HG03135 (cell line): ENCODE measurements at regions not wholly inside any gene's neighbourhood (a gene's known extent, or its start where the extent isn't known, plus 50 kb on each side); places are given as distances from the start of the nearest gene placed in this dataset.
"Not testable (repeated sequence)": the region's sequence is repeated elsewhere in the genome, so short reads cannot be mapped to it uniquely, and the experiment has no call there.

Source experiments
- ATAC-seq: cut with Tn5 transposase; IDR thresholded peaks from one replicate; pipeline ENCODE4 v1.9.1; 2021; ENCODE audit warnings: mild to moderate bottlenecking, moderate library complexity; ENCODE audit not compliant: unreplicated experiment

DNA sequence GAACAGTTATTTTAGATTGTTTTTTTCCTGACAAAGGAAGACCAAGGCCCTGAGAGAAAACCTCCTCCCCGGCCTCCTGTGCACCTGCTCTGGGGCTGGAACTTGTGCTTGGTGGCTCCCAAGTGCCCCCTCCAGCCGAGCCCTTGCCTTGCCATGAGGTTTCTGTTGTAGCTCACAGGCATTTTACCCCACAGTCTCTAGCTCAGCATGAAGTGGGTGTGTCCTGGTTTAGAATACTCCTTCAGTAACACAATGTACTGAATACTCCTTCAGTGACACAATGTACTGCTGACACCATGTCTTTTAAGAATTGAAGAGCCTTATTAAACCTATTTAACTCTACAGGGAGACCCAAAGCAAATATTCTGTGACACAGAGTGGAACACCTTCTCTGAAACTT, 116.1 kb downstream of the OR4M2 start:
- ATAC-seq: not testable (repeated sequence)

DNA sequence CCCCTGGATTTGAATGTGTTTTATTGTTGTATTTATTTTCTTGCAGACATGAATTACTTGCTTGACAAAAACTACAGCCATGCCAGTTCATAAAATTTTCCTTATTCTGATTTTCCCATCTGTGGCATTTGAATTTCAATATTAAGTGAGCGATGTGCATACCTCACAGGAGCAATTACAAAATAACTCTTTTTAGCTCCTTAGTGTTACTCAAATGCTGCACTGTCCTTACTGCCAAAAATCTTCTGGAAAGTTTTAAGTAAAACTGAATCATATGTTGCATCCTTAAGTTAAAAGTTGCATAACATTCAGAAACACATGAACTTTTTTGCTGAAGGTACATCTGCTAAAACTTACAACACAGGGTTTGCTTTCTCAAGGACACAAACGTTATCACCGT, 120.1 kb downstream of the OR4M2 start:
- not testable (repeated sequence) for ATAC-seq

DNA sequence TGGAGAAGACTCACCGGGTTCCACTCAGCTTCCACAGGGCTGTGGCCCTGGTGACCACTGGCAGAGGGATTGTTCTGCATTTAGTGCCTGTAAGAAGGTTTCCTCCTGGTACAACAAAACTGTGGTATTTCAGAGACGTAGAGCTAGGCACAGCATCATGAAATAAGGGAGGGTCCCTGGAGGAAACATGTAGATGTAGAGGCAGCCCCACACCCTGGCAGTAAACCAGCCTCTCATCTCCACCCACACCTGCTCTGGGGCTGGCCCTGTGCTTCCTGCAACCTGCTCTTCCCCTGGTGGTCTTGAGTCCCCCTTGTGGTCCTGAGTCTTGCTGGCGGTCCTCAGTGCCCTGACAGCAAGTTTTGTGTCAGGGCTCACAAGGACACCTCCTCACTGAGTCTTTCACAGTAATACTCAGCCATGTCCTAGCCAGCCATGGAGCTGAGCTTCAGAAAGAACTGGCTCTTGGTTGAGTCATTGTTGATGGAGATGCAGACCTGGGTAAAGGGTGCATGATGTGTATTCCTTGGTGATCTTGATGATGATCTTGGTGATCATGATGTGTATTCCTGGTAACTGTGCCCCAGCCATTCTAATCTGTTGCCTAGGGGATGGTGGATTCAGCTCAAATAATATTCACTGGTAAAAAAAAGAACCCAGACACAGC, 121.8 kb downstream of the OR4M2 start:
- ATAC-seq: not testable (repeated sequence)

DNA sequence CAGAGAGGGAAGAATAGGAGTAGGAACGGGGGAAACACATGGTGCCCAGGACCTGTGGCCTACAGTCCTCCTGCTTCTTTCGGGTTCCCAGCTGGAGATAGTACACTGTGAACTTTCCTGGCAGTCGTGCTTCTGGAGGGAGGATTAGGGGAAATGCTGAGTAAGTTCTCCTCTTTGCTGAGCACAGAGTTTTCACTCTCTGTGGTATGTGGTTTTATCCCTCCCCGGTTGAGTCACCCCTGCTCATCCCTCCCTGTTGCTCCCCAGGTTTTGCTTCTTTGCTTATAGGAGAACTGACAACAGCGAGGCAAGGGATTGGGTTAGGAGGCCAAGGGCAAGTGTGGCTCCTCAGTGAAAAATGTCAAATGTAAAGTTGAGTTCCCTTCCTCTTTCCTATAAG, 122.9 kb downstream of the OR4M2 start:
- ATAC-seq: not testable (repeated sequence)

DNA sequence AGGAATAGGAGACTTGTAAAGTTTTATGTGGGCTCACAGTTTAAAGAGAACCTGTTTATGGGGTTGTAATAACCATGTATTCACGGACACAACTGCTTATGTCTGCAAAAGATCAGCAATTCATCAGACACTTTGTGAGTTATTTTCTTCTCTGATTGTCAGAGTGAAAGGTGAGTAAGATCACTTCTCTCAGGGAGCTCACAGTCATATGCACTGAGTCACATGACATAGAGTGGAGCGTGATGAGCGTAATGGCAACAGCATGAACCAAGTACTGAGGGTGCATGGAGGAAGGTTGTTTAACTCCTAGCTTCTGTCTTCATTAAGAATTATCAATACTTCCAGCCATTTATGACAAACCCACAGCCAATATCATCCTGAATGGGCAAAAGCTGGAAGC, 128.8 kb downstream of the OR4M2 start:
- ATAC-seq: not testable (repeated sequence)

DNA sequence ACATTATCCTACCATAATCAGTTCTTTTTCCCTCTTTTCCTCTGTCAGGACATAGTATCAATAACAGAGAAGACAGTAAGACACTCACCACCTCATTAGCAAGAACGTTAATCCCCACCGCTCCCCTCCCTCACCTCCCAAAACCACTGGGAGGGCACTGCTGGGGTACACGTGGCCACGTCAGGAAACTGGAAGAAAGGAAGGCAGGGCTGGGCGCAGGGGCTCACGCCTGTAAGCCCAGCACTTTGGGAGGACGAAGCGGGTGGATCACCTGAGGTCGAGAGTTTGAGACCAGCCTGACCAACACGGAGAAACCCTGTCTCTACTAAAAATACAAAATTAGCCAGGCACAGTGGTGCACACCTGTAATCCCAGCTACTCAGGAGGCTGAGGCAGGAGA, 142.3 kb downstream of the OR4M2 start:
- ATAC-seq: not testable (repeated sequence)

DNA sequence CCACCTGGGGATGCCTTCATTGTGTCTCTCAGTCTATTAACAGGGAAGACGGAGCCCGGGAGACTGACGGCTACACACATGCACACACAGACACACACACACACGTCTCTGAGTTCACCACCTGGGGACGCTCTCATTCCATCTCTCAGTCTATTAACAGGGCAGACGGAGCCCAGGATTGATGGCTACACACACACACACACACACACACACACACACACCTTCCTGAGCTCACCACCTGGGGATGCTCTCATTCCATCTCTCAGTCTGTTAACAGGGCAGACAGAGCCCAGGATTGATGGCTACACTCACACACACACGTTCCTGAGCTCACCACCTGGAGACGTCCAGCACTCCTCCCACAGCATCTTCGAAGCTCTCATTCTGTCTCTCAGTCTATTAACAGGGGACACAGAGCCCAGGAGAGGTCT, 143.9 kb downstream of the OR4M2 start:
- ATAC-seq: no peak

DNA sequence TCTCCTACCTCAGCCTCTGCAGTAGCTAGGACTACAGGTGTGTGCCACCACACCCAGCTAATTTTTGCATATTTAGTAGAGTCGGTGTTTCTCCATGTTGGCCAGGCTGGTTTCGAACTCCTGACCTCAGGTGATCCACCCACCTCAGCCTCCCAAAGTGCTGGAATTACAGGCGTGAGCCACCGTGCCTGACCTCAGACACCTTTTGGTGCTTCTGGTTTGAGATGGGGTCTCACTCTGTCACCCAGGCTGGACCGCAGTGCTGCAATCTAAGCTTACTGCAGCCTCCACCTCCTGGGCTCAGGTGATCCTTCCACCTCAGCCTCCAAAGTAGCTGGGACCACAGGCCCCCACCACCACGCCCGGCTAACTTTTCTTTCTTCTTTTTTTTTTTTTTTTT, 144.6 kb downstream of the OR4M2 start:
- ATAC-seq: not testable (repeated sequence)

DNA sequence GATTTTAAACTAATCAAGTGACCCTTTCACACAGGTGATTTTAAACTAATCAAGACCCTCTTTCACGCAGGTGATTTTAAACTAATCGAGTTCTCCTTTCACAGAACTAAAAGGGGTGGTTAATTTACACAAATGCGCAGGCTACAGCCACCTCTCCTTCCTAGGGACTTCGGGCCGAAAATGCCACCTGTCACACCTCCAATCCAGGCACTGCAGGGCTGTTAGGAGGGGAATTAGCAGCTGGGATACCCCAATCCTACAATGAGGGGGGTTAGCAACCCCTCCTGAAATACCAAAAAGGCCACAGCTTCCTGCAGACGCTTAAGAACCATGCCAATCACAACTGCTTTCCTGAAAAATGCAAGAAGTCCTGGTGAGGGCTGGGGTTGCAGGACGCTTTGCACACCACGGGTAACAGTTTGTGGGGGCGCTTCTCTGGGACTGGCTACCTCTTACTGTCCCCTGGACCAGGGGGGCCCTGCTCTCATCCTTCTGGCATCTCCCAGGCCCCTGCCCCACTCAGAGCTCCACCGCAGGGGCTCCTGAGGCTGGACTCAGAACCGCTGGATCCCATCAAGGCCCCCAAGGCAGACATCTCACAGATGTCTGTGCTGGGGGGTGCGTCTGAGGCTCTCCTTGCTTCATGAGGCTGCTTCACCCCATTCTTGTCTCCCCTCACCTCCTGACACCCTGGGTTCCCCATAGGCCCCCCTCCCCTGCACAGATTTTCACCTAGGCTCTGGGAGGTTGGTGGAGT, 145.9 kb downstream of the OR4M2 start:
- ATAC-seq: no peak

DNA sequence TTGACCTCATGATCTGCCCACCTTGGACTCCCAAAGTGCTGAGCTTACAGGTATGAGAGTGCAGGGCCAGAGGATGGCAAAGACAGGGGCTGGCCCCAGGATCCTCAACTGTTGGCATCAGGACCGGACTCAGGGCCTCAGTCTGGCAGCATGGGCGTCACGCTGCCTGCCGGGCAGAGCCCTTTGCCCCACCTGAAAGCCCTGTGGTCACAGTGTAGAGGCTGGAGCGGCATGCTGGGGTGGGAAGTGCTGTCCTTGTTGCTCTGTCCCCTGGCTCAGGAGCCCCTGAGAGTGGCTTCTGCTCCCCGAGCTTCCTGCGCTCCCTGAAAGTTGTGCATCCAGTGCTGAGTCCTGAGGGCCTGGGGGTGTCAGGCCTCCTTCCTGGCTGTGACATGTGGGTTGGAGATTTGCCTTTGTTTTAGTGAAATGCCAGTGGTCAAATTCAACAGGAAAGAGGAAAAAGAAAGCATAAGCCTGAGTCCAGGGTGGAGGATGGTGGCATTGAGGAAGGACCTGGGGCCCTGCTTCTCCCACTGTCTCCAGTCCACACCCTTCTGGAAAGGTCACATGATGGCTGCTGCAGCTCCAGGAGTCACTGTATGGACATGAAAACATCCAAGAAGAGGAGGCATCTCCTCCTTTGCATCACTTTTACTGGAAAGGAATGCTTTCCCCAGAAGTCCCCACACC, 147.2 kb downstream of the OR4M2 start:
- ATAC-seq: no peak

DNA sequence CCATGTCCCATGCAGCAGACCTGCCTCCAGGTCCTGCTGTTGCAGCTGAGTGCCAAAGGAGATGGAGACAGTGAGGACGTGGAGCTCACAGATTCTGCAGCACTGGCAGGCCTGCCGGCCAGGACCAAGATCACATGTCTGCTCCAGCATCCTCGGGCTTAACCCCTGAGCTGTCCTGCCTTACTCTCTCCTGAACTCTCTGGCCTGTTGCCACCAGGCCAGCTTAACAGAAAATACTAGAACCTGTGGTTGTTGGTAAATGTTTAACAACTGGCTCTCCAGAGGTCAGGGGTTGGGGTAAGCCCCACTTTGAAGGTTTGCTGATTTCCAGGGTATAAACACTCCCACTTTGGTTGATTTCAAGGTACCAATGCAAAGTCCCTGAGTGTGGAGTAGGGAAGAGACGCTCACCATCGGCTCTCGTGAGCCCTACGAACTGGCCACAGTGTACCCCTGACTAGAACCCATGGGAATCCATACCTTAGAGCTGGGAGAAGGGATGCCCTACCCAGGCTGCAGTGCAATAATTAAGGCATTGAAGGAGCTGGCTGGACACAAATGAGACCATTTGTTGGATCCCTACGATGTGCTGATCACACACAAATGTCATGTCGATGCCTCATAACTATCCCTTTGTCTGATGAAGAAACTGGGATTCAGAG, 147.9 kb downstream of the OR4M2 start:
- ATAC-seq: no peak

DNA sequence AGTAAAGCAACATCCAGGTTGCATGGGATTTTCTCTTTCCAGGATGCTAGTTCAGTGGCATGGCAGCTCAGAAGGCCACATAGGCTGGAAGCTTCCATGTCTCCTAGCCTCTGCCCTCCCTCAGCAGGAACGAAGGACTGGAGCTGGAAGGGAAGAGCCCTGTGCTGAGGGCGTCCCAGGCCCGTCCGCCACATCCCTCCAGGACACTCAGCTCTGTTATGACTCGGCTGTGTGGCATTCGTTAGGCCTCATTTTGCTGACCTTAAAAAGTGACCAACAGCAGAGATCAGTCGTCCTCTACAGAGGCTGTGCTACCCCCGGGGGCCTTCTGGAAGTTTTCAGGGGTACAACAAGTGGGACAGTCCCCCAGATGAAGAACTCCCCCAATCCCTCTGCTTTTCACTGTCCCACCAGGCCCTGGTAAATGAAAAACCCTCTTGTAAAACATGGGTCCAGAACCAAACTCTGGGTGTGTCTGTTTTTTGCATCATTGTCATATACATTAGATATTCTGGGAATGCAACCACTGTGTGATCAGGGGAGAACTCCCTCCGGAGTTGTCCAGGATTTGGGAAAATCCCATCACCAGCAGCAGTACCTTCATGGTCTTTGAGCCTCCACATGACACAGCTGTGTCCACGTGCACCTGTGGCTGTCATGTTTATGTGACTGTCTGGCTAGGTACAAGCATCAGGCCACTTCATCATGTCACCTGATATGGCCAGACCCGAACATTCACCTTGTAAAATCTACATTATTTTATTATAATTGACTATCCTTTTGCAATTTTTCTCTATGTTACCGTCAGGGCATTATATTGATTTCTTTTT, 149.9 kb downstream of the OR4M2 start:
- ATAC-seq: no peak

DNA sequence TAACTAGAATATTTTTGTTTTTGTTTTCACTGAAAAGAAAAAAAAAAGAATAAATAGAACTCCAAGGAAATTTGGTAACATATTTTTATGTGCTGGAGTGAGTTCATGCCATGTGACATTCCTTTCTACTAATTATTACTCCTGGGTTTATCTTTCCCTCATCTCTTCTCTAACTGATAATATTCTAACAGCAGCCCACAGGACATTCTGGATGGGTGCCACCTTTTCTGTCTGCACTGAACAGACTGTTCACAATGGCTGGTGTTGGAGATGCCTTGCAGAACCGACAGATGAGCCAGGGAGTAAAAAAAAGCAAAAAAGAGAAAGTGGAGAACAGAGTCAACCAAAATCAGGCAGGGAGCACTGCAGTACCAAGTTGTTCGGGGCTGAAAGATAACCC, 151.3 kb downstream of the OR4M2 start:
- ATAC-seq: no peak

DNA sequence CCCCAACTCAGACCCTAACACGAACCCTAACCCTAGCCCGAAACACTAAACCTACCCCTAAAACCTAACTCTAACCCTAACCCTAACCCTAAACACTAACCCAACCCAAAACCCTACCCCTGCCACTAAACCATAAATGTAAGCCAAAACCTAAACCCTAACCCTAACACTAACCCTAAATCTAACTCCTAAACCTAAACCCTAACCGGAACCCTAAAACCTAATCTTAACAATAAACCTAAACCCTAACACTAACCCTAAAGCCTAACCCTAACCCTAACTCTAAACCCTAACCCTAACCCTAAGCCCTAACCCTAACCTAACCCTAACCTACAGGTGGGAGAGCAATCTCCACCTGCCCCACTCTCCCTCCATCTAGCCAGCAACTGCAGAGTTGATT, 152.3 kb downstream of the OR4M2 start:
- ATAC-seq: no peak

DNA sequence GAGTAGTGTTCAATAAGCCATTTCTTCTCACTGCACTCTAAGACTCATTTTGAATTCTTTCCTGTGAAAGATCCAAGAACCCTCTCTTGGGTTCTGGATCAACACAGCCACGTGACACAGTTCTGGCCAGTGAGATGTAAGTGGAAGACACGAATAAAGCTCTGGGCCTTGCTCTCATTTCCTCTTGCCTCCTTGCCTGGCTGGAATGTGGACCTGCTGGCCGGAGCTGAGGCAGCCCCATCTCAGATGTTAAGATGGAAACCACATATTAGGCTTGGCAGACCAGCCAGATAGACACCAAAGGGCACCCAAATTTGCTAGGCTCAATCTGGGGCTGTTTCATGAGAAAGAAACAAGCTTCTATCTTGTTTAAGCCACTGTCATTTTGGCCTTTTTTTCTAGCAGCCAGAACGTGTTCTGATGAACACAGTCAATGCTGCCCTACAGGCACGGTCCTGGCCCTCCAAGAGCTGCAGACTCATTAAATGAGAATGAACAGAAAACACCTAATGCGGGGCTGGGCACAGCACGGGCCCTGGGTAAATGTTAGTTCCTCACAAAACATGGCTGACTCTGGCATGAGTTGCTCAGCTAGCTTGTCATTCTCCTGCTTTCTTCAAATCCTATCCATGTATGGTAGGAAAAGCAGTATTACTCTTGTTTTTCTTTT, 155.1 kb downstream of the OR4M2 start:
- ATAC-seq: not testable (repeated sequence)

DNA sequence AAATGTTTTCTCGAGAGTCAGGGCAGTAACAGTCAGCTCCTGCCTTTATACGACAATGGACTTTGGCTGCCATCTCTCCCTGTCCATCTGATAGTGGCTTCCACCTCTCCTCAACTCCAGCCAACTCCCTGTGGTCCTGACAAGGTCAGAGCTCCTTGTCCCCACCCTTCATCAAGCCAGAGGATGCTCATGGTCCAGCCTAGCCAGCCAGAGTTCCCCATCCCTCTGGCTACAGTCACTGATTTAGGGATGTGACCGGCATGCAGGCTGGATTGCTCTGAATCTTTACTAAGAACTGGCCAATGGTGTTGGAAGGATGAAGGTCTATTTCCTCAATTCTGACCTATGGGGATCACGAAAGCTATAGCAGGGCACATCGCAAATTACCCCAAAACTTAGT, 156.1 kb downstream of the OR4M2 start:
- ATAC-seq: no peak

DNA sequence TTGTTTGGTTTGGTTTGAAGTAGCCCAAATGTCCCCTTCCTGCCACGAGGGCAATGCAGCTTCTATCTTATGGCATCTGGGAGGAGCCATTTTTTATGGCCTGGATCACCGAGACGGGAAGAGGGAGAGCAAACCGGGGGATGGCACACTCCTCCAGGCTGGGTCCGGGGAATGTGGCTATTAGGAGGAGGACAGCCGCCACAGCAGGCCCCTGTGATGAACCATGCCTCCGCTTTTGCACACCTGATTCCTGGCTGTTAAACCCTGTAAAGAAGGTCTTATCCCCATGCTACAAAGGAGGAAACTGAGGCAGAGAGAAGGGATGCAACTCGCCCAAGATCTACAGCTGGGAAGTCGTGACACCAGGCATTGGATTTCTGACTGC, 157.6 kb downstream of the OR4M2 start:
- ATAC-seq: no peak

DNA sequence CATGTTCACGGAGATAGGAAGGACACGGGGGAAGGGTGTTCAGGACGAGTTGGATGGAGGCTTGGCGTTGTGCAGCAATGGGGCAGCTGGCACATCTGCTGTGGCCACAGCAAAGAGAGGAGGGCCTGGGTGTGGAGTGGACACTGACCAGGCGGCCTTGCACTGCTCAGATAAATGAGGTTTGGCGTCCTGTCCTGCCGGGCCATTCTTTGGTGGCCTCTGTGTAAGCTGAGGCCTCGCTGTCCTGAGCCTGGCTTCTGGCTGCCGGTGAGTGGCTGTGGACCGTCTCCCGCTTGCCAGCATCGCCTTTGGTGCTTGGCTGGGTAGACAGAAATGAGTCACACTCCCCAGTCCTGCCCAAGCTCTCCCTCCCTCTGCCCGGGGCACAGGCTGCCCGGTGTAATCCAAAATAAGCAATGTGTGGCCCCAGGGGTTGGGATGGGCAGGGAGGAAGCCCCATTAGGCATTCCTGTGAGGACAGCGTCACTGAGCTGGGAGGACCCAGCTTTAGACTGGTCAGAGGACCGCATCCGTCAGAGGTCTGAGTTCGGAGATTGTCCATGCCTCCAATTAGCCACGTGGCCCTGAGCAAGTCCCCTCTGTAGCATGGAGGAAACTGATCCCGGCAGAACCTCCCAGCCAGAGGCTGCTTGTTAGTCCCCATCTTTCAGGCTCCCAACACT, 158.1 kb downstream of the OR4M2 start:
- ATAC-seq: not testable (repeated sequence)
